HepG2 (cell line): ENCODE measurements at regions not wholly inside any gene's neighbourhood (a gene's known extent, or its start where the extent isn't known, plus 50 kb on each side); places are given as distances from the start of the nearest gene placed in this dataset.

ENCODE experiments used
- ATAC-seq: fragments of 200-7000 bp; cut with Tn5 transposase; 3 replicates; pipeline ENCODE4 v1.9.1; 2020; ENCODE audit warnings: mild to moderate bottlenecking, moderate library complexity
- BruUV-seq: library from RNA; stranded (reverse); fragments of 400-500 nt; replicated peaks from 2 replicates; lab custom pipeline; 2021; lab: Mats Ljungman, UMichigan
- CTCF ChIA-PET: fragments of 300-600 bp; formaldehyde crosslinking; extraction: SDS; loops from one replicate; lab custom pipeline; 2021; ENCODE audit warnings: low total read pairs, inconsistent platforms, low intra/inter-chr PET ratio; lab: Yijun Ruan, JAX
- POLR2A ChIA-PET: fragments of 350-600 bp; sonication (Branson Sonifier 250); formaldehyde crosslinking; loops from one replicate; lab custom pipeline; 2020; ENCODE audit warnings: antibody characterized with exemption, inconsistent platforms; lab: Yijun Ruan, JAX
- DNase-seq: peaks from one replicate; pipeline ENCODE4 v3.0.0-alpha.2; 2015; ENCODE audit warnings: low spot score
- FAIRE-seq: peaks from 3 replicates; lab custom pipeline; 2011; peaks lifted over from hg19 to GRCh38; lab: Jason Lieb, UNC
- H2AFZ ChIP-seq: one replicate; pipeline ENCODE4 v1.6.1; 2011; ENCODE audit warnings: low read length, inconsistent platforms
- H3K27ac ChIP-seq: fragments of 300-600 bp; 3 replicates; pipeline ENCODE4 v1.8.0; 2011; ENCODE audit warnings: mixed run types, mild to moderate bottlenecking, mixed read lengths, low read length, inconsistent platforms; ENCODE audit not compliant: insufficient read depth; ENCODE audit errors: extremely low read length
- H3K27me3 ChIP-seq, 2 experiments: fragments of 200-600 bp in 1 of 2; 2 replicates in 1 of 2; 3 replicates in 1 of 2; pipeline versions ENCODE4 v1.6.0 to v1.8.0; 2011; ENCODE audit warnings: low read length in 2 of 2, mild to moderate bottlenecking in 2 of 2, moderate library complexity in 2 of 2, inconsistent platforms in 1 of 2; ENCODE audit not compliant: insufficient read depth in 2 of 2, control insufficient read depth in 1 of 2
- H3K36me3 ChIP-seq, 2 experiments: fragments of 200-600 bp in 1 of 2; replicated peaks in 1 of 2; 2 replicates in 1 of 2; 3 replicates in 1 of 2; pipeline versions ENCODE4 v1.5.1 to v1.8.0; 2011; ENCODE audit warnings: low read length in 2 of 2, inconsistent platforms in 1 of 2; ENCODE audit not compliant: insufficient read depth in 2 of 2, control insufficient read depth in 1 of 2
- H3K4me1 ChIP-seq: 2 replicates; pipeline ENCODE4 v1.5.1; 2012; ENCODE audit warnings: low read length, inconsistent platforms; ENCODE audit not compliant: insufficient read depth
- H3K4me2 ChIP-seq: 2 replicates; pipeline ENCODE4 v1.6.0; 2011; ENCODE audit warnings: low read depth, low read length, inconsistent platforms
- H3K4me3 ChIP-seq, 3 experiments: fragments of 200-600 bp in 1 of 3; sonication (generic), shearing (Covaris generic) in 1 of 3; replicated peaks in 1 of 3; 2 replicates each; pipeline ENCODE4 v1.5.1; 2011 to 2016; ENCODE audit warnings: low read length in 3 of 3, inconsistent platforms in 2 of 3, low read depth in 2 of 3, mild to moderate bottlenecking in 2 of 3, control low read depth in 1 of 3, mixed read lengths in 1 of 3; ENCODE audit not compliant: insufficient read depth in 1 of 3
- H3K79me2 ChIP-seq: one replicate; pipeline ENCODE4 v1.6.1; 2011; ENCODE audit warnings: low read length, inconsistent platforms; ENCODE audit not compliant: insufficient read depth
- H3K9ac ChIP-seq: 2 replicates; pipeline ENCODE4 v1.6.0; 2011; ENCODE audit warnings: mild to moderate bottlenecking, low read depth, low read length, inconsistent platforms; ENCODE audit not compliant: insufficient read depth
- H3K9me3 ChIP-seq: 2 replicates; pipeline ENCODE4 v1.5.1; 2012; ENCODE audit warnings: mild to moderate bottlenecking, low read length
- H4K20me1 ChIP-seq: 2 replicates; pipeline ENCODE4 v1.6.0; 2011; ENCODE audit warnings: inconsistent platforms, mild to moderate bottlenecking, low read length, moderate library complexity; ENCODE audit not compliant: insufficient read depth
- E2F5 ChIP-seq: sonication (generic); formaldehyde crosslinking; conservative IDR thresholded peaks from 2 replicates; pipeline ENCODE4 v1.4.0; 2020; ENCODE audit warnings: missing genetic modification reagents
- HMG20B ChIP-seq: conservative IDR thresholded peaks from 2 replicates; pipeline ENCODE4 v1.6.1; 2016; ENCODE audit warnings: missing genetic modification reagents, missing compliant biosample characterization
- HNRNPL ChIP-seq: fragments of 200-400 bp; formaldehyde crosslinking; IDR thresholded peaks from 2 replicates; pipeline ENCODE4 v1.6.1; 2017; ENCODE audit warnings: mild to moderate bottlenecking, low read depth, low read length
- IKZF4 ChIP-seq: sonication (generic); formaldehyde crosslinking; IDR thresholded peaks from 2 replicates; pipeline ENCODE4 v1.5.1; 2020; ENCODE audit warnings: borderline replicate concordance, mild to moderate bottlenecking, low read depth, missing genetic modification reagents; ENCODE audit errors: not compliant biosample characterization
- NCOR1 ChIP-seq: fragments of 200-600 bp; sonication (generic); IDR thresholded peaks from 2 replicates; pipeline ENCODE4 v1.7.0; 2017; ENCODE audit warnings: antibody characterized with exemption, low read length, borderline replicate concordance
- SKI ChIP-seq: fragments of 450-650 bp; IDR thresholded peaks from one replicate; pipeline ENCODE4 v1.6.1; 2018; ENCODE audit warnings: mild to moderate bottlenecking; ENCODE audit not compliant: partially characterized antibody
- ZMYM4 ChIP-seq: sonication (generic); formaldehyde crosslinking; IDR thresholded peaks from 2 replicates; pipeline ENCODE4 v1.8.1; 2023; ENCODE audit warnings: mild to moderate bottlenecking, missing genetic modification reagents
- ZSCAN9 ChIP-seq: IDR thresholded peaks from 2 replicates; pipeline ENCODE4 v1.6.1; 2016; ENCODE audit warnings: borderline replicate concordance
- in situ Hi-C: cut with HindIII; loops from 2 replicates; pipeline ENCODE4 v1.10.0; 2017; ENCODE audit warnings: low pct_unique_long_range_greater_than_20kb; ENCODE audit not compliant: extremely low pct_ligation_motif_present
- intact Hi-C: fragments of 100-400 bp; cut with micrococcal nuclease; formaldehyde crosslinking; loops from one replicate; pipeline ENCODE4 v1.10.0; 2022; ENCODE audit not compliant: unreplicated experiment
- TF ChIP-seq, protein P1 (sequence below): sonication (generic); formaldehyde crosslinking; IDR thresholded peaks from 2 replicates; pipeline ENCODE4 v1.5.1; 2020; ENCODE audit warnings: mild to moderate bottlenecking, missing genetic modification reagents, moderate library complexity
- TF ChIP-seq, protein P2 (sequence below): sonication (generic); formaldehyde crosslinking; IDR thresholded peaks from 2 replicates; pipeline ENCODE4 v1.8.0; 2022; ENCODE audit warnings: missing genetic modification reagents, mild to moderate bottlenecking, borderline replicate concordance
- TF ChIP-seq, protein P3 (sequence below): sonication (generic); formaldehyde crosslinking; IDR thresholded peaks from 2 replicates; pipeline ENCODE4 v1.5.0; 2020; ENCODE audit warnings: missing genetic modification reagents, mild to moderate bottlenecking, borderline replicate concordance
- TF ChIP-seq, protein P4 (sequence below): sonication (generic); formaldehyde crosslinking; IDR thresholded peaks from 2 replicates; pipeline ENCODE4 v1.9.0; 2021; ENCODE audit warnings: missing genetic modification reagents, mild to moderate bottlenecking, borderline replicate concordance

DNA sequence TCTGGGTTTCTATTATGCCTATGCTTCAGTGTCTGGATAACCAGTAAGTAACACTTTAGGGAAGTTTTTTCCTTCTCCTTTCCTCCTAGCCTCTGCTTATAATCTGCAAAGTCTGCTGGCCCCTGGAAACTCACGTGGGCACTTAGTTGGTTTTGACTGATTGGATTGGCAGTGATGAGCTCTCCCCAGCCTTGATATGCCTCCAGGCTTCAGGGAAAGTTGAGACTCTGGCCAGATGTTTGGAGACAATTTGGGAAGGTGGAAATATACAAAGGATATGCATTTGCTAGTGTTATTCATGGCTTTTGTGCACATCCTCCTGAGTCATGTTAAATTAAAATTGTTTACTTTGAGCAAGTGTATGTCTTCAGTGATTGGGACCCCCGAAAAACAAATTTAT, 160.2 kb upstream of the IL12B start (continued):
- TF ChIP-seq, protein P1, sequence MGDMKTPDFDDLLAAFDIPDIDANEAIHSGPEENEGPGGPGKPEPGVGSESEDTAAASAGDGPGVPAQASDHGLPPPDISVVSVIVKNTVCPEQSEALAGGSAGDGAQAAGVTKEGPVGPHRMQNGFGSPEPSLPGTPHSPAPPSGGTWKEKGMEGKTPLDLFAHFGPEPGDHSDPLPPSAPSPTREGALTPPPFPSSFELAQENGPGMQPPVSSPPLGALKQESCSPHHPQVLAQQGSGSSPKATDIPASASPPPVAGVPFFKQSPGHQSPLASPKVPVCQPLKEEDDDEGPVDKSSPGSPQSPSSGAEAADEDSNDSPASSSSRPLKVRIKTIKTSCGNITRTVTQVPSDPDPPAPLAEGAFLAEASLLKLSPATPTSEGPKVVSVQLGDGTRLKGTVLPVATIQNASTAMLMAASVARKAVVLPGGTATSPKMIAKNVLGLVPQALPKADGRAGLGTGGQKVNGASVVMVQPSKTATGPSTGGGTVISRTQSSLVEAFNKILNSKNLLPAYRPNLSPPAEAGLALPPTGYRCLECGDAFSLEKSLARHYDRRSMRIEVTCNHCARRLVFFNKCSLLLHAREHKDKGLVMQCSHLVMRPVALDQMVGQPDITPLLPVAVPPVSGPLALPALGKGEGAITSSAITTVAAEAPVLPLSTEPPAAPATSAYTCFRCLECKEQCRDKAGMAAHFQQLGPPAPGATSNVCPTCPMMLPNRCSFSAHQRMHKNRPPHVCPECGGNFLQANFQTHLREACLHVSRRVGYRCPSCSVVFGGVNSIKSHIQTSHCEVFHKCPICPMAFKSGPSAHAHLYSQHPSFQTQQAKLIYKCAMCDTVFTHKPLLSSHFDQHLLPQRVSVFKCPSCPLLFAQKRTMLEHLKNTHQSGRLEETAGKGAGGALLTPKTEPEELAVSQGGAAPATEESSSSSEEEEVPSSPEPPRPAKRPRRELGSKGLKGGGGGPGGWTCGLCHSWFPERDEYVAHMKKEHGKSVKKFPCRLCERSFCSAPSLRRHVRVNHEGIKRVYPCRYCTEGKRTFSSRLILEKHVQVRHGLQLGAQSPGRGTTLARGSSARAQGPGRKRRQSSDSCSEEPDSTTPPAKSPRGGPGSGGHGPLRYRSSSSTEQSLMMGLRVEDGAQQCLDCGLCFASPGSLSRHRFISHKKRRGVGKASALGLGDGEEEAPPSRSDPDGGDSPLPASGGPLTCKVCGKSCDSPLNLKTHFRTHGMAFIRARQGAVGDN: no peak
- TF ChIP-seq NCOR1 (no peak), ZSCAN9 (no peak)
- TF ChIP-seq, protein P2, sequence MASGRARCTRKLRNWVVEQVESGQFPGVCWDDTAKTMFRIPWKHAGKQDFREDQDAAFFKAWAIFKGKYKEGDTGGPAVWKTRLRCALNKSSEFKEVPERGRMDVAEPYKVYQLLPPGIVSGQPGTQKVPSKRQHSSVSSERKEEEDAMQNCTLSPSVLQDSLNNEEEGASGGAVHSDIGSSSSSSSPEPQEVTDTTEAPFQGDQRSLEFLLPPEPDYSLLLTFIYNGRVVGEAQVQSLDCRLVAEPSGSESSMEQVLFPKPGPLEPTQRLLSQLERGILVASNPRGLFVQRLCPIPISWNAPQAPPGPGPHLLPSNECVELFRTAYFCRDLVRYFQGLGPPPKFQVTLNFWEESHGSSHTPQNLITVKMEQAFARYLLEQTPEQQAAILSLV: no peak
- TF ChIP-seq, protein P3, sequence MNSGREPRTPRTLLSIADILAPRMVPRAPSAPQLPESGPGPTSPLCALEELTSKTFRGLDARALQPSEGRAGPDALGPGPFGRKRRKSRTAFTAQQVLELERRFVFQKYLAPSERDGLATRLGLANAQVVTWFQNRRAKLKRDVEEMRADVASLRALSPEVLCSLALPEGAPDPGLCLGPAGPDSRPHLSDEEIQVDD: no peak

GRCh38 chr5:159493696-159494095, 163.4 kb upstream of the IL12B start:
- Histone ChIP-seq H3K27ac (no peak overlapping the region), H3K4me1 (no peaks in the 10 kb centered on the region), H3K79me2 (no peaks in the 10 kb centered on the region), H4K20me1 (no peaks in the 10 kb centered on the region), H3K27me3 (peaks cover 0 to 4% of the 10 kb centered on the region in 2 experiments; a peak in 1 of 5 replicates), H2AFZ (no peak overlapping the region), H3K9ac (no peak overlapping the region), H3K36me3 (no peaks in the 10 kb centered on the region), H3K9me3 (no peaks in the 10 kb centered on the region), H3K4me2 (no peak overlapping the region), H3K4me3 (no peak overlapping the region)
- intact Hi-C loops: no loop called here
- DNase-seq: no peak
- in situ Hi-C loops: no loop called here
- BruUV-seq: no TSS peak
- CTCF ChIA-PET: no interaction called here
- no peak for FAIRE-seq
- POLR2A ChIA-PET: no interaction called here
- no peak for ATAC-seq
- no peak for TF ChIP-seq HNRNPL
- TF ChIP-seq, protein P4, sequence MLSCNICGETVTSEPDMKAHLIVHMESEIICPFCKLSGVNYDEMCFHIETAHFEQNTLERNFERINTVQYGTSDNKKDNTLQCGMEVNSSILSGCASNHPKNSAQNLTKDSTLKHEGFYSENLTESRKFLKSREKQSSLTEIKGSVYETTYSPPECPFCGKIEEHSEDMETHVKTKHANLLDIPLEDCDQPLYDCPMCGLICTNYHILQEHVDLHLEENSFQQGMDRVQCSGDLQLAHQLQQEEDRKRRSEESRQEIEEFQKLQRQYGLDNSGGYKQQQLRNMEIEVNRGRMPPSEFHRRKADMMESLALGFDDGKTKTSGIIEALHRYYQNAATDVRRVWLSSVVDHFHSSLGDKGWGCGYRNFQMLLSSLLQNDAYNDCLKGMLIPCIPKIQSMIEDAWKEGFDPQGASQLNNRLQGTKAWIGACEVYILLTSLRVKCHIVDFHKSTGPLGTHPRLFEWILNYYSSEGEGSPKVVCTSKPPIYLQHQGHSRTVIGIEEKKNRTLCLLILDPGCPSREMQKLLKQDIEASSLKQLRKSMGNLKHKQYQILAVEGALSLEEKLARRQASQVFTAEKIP (CRISPR knock-in tag): no peak
- TF ChIP-seq HMG20B (CRISPR knock-in tag): no peak
- TF ChIP-seq E2F5: no peak
- no peak for TF ChIP-seq IKZF4 (CRISPR knock-in tag)
- TF ChIP-seq ZMYM4 (CRISPR knock-in tag): no peak
- TF ChIP-seq SKI: no peak
